NCI-H146 treated with DMSO at 0.1 percent for 48 hours (cell line): ENCODE measurements at regions not wholly inside any gene's neighbourhood (a gene's known extent, or its start where the extent isn't known, plus 50 kb on each side); places are given as distances from the start of the nearest gene placed in this dataset.

Experiments used
- DNase-seq: peaks from one replicate; lab custom pipeline; 2025; ENCODE audit not compliant: unreplicated experiment; lab: John Stamatoyannopoulos, UW

DNA sequence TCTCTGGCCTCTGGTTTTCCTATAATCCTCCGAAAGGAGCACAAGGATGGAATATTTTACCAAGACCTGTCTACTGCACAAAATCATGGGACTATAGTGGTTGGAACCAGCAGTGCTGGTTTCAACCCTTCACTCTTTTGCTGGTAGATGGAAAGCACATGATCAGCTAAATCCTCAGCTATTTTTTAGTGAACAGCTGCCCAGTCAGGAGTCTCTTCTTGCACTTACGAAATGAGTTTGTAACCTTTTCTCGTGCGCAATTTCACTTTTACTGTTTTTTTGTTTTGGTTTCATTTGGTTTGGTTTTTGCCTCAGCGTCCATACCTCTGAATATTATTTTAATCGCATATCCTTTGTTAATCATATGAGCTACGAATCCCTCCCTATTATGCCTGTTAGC is 418.5 kb upstream of the CPEB2 start:
- DNase-seq: no peak

DNA sequence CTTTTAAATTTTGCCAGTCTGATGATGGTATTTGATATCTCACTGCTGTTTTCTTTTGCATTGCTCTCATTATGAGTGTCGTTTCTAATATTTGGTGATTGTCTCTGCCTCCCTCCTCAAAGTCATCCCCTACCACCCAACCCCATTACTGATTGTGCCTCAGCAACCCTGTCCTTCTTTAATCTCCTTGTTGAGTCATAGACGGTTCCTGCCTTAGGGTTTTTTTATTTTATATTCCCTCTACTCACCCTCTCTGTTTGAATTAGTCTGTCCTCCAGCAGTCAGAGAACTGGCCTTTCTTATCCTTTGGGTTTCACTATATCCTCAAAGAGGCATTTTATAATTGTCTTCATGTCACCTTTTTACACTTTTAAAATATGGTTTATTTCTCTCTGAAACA is 409.3 kb upstream of the CPEB2 start:
- DNase-seq: no peak

DNA sequence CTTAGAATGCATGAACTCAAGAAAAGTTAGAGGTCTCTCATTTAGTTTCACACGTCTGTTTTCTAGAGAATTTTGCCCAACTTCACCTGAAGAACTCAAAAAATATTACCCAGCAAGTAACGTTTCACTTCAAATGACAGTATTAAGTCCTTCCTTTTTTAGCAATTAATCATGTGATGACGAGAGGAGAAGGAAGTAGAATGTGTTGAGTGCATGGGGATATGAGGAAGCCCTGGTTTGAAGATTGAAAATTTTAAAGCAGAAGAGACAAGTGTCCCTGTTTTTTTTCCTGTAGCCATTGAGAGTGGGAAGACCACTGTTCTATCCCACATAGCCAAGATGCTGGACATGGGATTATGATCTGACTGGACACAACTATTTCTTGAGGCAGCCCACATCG is 406.3 kb upstream of the CPEB2 start:
- no peak for DNase-seq

DNA sequence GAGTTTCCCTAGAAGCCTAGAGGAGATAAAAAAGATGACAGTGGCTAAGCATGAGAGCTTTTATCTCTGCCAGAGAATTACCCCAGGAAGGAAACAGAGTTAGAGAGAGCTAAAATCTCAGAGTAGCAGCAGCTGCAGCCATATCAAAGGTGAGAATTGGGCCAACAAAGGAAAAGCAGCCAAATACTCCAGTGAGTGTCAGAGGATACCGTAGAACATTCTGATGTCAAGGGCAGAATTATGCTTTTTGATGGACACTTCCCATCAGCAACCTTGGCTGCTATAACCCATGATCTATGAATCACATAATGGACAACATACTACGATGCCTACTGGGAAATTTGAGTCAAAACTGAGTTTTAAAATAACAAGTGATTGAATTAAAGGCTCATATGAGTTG is 405.8 kb upstream of the CPEB2 start:
- DNase-seq: no peak

DNA sequence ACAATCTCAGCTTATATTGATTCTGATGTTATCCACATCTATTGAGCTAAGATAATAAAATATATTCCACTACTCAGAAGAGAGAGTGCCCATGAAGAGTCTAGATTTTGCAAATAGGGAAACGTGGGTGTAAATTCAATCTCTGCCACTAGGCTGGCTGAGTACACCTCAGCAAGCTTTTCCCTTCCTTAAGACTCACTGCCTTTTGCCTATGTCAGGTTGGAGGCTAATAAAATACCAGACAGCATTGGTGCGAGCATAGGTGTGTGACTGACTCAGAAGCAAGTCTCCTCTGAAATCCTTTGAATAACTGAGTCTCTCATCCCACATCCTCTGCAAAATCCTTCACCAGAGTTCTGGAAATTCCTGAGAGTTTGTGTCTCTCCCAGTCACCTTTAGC is 405.4 kb upstream of the CPEB2 start:
- no peak for DNase-seq

DNA sequence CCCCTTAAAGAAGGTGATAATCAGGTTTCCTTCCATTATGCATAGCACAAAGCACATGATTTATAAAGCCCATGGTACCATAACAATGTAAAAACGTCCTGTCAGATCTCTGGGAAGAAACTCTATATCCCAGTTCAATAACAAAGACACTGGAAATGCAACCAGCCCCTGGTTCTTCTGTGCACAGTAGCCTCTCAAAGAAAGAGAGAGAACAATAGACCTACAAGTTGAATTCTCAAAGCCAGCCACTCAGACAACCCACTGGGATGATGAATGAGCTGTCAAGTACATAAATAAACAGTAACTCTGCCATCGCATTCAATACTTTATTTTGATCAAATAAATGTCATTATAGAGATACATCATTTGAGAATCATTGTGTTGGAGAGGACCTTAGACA is 400.1 kb upstream of the CPEB2 start:
- no peak for DNase-seq

DNA sequence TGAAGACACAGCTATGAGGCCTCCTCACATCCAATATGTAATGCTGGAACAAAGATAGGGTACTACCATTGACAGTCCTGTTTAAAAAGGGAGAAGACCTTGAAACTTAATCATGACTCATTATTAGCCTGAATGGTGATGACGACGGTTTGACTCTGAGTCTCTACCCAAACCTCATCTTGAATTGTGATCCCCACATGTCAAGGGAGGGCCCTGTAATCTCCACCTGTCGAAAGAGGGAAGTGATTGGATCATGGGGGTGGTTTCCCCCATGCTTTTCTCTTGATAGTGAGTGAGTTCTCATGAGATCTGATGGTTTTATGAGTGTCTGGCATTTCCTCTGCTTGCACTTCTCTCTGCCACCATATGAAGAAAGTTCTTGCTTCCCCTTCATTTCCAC is 395.3 kb upstream of the CPEB2 start:
- DNase-seq: no peak

DNA sequence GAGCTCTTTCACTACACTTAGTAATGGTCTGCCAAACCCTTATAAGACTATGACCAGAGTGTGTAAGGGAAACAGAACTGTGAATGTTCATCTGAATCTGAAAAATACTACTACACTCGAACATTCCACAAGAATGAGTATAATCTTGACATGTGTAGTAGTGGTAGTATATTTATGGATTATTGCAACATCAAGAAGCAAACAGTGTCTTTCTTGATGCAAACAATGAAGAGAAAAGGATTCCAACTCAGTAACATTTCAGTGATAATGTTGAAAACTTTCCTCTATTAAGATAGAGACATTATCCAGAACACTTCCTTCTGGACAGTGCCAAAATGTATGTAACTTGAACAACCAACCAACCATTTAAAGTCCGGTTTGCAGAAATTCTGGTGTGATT is 394.7 kb upstream of the CPEB2 start:
- DNase-seq: no peak

DNA sequence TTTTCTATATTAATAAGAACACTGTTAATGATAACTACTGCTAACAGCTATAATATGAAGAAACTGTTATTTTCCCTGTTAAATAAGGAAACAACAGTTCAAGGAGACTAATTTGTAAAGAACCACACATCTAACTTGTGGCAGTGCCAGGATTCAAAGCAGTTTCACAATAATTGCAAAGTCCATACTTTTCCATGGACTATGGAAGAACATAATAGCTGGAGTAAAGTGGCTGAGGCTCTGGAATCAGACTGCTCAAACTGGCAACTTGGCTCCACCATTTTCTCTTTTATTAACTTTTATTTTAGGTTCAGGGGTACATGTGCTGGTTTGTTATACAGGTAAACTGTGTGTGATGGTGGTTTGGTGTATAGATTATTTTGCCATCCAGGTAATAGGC is 393.7 kb upstream of the CPEB2 start:
- no peak for DNase-seq

DNA sequence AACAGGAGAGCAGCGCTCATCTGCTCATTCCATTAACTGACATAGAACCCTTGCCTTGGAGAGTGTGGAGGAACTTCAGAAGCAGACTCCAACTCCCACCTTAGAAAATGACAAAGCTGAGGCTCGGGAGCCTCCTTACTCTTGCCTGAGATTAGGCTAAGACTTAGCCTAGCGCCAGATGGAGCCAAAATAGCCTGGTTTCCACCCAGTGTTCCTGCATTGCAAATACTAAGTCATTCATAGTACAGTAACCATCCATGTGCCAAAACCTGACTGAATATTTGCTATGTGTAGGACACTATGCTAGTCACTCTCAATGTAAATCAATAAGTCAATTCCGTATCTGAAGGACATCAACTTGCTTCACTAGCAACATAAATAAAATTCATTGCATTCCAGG is 387.4 kb upstream of the CPEB2 start:
- DNase-seq: no peak

DNA sequence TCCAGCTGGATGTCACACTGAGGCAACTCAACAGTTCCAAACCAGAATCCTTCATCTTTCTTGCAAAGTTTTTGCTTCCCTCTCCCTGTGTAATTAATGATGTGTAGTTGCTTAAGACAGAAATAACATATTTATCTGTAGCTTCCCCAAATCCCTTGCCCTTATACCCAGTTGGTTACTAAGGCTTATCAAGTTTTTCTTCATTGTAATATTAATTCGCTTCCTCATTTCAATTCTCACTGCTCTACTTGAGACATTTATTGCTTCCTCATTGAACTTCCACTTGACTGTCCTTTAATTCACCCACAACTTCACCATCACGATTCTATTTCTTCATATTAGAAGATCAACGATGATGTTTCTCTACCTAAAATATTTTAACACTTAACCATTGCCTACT is 386.6 kb upstream of the CPEB2 start:
- DNase-seq: no peak

DNA sequence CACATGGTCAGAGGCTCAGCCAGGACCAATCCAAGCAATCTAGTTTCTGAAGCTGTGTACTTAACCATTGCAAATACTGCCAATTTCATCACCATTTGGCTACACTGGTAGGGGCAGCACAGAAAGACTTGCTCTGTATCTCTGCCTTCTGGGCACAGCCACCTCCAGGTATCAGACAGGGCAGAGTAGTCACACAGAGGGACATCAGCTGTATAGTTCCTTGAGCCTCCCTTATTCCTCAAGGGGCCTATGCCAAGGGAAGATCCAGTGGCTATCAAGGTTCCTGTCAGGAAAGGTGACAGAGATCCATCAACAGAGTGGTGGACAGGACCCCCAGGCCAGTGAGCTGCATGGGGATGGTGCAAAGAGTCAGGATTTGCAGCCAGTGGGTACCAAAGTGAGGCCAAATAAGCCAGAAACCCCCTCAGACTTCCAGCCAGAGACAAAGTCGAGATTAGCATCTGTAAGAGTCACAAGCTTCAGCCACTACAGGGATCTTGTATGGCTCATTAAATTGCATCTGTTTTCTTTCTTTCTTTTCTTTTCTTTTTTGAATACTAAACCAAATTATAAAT is 381.6 kb upstream of the CPEB2 start:
- no peak for DNase-seq

DNA sequence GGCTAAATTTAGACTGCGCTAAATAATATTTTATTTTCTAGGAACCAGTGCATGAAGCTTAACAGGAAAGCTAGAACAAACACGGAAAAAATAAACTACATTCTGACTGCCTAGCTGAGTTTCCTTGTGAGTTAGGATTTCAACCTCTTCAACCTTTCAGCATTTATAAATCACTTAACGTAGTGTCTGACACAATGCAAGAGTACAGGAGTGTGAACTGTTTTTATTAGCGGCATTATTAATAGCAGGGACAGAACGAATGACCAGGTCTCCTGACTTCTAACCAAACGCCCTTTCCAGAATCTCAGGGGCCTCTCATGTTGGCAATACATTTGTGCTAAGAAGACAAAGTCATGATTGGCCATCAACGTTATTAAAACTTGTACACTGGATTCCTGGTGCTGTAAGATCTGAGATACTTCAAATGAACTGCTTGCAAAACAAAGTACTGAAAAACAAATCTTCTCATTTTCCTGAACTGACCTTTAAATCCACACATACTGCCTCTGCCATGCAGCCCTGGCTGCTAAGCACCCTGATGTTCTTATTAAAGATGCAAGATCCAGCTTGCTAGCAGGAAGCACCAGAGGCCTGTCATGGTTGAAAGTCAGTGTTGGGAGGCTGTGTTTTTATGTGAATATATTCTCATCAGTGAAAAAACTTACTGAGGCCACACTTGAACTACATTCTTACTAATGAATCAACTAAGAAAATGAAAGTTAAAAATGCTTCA is 380.4 kb upstream of the CPEB2 start:
- no peak for DNase-seq

DNA sequence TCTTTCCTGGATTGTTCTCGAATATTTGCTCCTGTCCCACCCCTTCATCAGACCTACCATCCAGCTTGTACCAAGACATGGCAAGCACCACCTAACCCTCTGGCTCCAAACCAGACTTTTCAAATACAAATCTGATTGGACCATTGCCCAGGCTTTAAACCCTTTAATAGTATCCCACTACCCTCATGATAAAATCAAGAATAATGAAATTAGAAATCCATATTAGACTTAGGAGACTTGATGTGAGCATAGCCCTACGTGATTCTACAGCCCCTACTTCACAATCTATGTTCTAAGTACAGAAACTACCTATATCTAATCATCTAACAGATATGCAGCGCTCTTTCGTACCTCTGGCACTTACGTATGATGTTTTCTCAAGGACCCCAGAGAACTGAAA is 375.2 kb upstream of the CPEB2 start:
- DNase-seq: no peak

DNA sequence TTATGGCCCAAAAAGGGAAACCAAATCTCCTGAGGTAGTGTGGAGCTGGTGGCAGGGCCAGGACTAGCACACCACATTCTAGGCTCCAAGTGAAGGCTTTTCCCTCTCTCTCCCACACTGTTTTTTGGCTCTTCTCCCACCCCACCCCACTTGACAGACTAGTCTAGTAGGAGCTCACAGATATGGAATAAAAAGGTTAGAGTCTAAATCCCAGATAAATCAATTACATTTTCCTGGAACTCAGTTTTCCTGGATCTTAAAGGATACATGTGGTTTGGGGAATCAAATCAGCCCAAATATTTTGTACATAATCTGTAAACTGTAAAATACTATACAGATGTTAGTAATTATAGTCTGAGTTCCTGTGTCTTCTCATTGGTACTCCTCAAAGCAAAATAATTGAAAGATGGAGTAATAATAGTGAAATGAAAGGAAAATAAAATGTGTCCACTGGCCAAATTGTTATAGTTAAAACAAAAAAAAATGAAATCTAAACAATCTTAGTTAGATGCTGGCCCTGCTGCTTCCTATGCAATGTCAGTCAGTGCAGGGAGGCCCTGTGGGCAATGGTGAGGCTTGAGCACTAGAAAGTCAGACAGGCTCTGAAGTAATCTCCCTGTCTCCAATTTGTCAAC is 370.4 kb upstream of the CPEB2 start:
- no peak for DNase-seq

DNA sequence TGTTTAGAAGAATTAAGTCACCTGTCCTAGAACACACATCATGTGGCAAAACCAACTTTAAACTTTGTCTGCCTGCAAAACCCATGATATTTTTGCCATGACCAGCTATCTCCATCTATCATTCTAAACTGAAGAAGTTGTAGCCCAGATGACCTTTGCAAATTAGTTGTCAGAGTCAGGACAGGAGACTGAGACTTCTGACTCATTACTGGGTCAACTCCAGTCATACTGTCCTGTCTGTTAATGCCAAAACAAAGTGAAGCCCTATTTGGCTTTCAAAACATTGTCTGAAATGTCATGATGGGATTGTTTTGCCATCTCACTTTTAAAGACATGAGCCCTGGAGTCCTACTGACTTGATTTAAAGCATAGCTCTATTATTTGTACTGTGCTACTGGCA is 365.7 kb upstream of the CPEB2 start:
- no peak for DNase-seq

DNA sequence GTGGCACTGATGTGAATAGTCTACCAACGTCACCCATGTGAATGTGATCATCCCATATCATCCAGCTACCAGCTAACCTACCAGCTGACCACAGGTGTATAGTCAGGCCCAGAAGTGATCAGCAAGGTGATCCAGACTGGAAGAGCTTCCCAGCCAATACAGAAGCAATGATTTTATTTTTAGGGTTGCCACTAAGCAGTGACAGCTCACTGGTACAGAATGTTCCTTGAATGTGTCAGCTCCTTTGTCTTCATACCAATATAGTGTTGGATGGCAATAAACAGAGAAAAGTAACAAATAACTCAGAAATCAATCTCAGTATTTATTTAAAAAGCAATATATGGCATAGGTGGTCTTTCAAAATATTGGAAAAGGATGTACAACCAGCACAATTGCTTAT is 361.8 kb upstream of the CPEB2 start:
- DNase-seq: no peak

DNA sequence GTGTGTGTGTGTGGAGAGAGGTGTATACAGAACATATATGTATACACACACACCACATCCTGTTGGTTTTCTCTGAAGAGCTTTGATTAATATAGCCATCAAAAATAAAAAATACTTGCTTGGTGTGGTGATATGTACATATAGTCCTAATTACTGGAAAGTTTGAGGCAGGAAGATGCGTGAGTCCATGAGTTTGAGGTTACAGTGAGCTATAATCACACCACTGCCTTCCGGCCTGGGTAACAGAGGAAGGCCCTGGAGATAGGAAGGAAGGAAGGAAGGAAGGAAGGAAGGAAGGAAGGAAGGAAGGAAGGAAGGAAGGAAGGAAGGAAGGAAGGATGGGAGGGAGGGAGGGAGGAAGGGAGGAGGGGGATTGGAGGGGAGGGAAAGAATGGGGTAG is 360.4 kb upstream of the CPEB2 start:
- DNase-seq: no peak

DNA sequence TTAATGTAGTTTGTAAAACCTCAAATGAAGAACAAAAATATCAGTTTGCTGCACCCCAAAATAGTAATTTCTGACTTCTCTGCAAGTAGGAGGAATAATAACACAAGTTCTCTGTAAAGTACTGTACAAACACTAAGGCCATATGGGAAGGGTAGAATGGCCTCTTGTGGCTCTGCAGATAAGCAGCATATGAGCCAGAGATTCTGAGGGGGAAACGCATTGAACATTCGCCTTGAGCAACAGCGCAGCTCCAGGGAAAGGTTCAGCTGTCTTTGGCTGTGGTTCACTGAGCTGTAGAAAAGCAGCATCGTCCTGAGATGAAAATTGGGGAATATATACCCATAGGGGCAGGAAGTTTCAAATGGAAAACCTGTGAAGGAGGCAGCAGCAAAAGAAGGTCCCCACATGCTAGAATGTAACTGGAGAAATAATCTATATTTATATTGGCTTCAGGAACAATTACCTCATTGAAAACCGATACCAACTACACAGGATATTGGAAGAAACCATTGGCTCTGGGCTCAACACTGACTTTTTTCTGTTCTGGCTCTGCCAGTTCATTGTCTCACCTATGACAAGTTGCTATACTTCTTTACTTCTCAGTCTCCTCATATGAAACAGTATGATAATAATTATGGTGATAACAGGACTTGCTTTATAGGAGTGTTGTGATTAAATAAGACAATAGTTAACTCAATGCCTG is 357.6 kb upstream of the CPEB2 start:
- DNase-seq: no peak

DNA sequence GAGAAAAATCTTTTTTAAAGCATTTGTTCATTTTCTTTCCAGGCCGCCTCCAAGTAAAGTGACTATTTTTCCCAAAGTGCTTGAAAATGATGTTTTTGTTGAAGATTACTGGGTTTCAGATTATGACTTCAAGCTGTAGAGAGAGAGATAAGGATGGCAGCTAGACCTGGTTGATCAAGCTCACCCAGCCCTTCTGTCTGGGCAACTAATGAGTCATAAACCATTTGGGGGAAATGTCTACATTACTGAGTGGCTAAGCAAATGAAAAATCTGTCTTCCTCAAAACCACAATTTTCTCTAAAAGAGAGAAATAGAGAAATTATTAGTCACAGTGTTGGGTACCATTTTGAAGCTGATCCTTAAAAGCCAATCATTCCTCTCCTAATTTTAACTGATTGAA is 355.4 kb upstream of the CPEB2 start:
- DNase-seq: no peak

DNA sequence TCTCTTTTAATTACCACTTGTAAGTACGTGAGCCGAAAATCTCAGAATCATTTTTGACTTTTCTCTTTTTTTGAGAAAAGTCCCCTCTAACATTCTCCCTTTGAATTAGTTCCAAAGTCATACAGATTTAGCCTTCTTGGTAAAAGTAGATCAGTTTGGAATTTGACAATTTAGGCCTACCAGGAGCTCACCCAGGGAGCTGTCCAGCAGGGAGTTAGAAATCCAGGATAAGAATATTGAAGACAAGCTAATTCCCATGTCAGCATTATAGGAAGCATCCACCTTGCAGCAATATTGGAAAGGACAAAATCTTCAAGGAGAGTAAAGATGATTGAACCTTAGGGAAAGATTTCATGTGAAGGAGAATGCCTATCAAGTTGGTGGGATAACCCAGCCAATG is 352.2 kb upstream of the CPEB2 start:
- DNase-seq: no peak

DNA sequence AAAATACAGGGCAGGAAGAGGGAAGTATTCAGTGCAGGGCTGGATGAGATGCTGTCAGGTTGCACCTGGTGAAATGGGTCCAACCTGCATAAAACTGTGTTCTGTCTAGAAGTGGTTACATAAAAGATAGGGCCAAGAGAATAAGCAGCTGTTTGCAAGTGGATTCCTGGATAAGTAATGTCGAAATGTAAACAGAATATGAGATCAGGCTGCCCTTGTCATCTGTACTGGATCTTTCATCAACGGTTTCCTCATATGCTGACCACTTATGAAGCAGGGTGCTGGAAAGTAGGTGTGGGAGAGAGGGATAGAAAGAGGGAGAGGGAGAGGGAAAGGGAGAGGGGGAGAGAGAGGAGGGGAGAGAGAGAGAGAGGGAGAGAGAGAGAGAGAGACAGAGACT is 349.8 kb upstream of the CPEB2 start:
- DNase-seq: no peak
